PC-3 (cell line): ENCODE measurements at regions not wholly inside any gene's neighbourhood (a gene's known extent, or its start where the extent isn't known, plus 50 kb on each side); places are given as distances from the start of the nearest gene placed in this dataset.

Experiments used
- ATAC-seq: fragments of 200-7000 bp; cut with Tn5 transposase; 2 replicates; pipeline ENCODE4 v1.9.1; 2020; ENCODE audit warnings: mild to moderate bottlenecking, moderate library complexity
- BruUV-seq: library from RNA; stranded (reverse); fragments of 400-500 nt; replicated peaks from 2 replicates; lab custom pipeline; 2021; lab: Mats Ljungman, UMichigan
- CTCF ChIA-PET: fragments of 300-600 bp; sonication (Branson Sonifier 250); formaldehyde crosslinking; loops from one replicate; lab custom pipeline; 2022; ENCODE audit warnings: antibody characterized with exemption; lab: Charles Lee
- POLR2A ChIA-PET: fragments of 300-600 bp; sonication (Branson Sonifier 250); formaldehyde crosslinking; loops from one replicate; lab custom pipeline; 2022; ENCODE audit warnings: antibody characterized with exemption; ENCODE audit not compliant: unreplicated experiment; lab: Charles Lee
- DNase-seq: peaks from one replicate; pipeline ENCODE4 v3.0.0-alpha.2; 2015
- H2AFZ ChIP-seq: fragments of 300-600 bp; sonication (generic); 2 replicates; pipeline ENCODE4 v1.6.0; 2016; ENCODE audit warnings: antibody characterized with exemption, low read length
- H3F3A ChIP-seq: fragments of 300-600 bp; sonication (generic); one replicate; pipeline ENCODE4 v1.6.0; 2017; ENCODE audit warnings: antibody characterized with exemption, low read length, control low read depth, mild to moderate bottlenecking; ENCODE audit not compliant: unreplicated experiment
- H3K27ac ChIP-seq: fragments of 300-600 bp; sonication (generic); 2 replicates; pipeline ENCODE4 v1.5.1; 2016; ENCODE audit warnings: mild to moderate bottlenecking, low read length
- H3K27me3 ChIP-seq: fragments of 300-600 bp; sonication (generic); 2 replicates; pipeline ENCODE4 v1.6.1; 2016; ENCODE audit warnings: low read length, mixed read lengths
- H3K36me3 ChIP-seq: fragments of 300-600 bp; sonication (generic); 2 replicates; pipeline ENCODE4 v1.6.1; 2016; ENCODE audit warnings: low read depth, mixed run types, low read length, mixed read lengths
- H3K4me1 ChIP-seq: fragments of 300-600 bp; sonication (generic); 2 replicates; pipeline ENCODE4 v1.5.1; 2016; ENCODE audit warnings: low read length; ENCODE audit not compliant: insufficient read depth
- H3K4me2 ChIP-seq: fragments of 300-600 bp; sonication (generic); 2 replicates; pipeline ENCODE4 v1.6.0; 2016; ENCODE audit warnings: low read length
- H3K4me3 ChIP-seq: fragments of 300-600 bp; sonication (generic); 2 replicates; pipeline ENCODE4 v1.5.1; 2016; ENCODE audit warnings: mild to moderate bottlenecking, low read length, mixed read lengths
- H3K79me2 ChIP-seq: fragments of 300-600 bp; sonication (generic); 2 replicates; pipeline ENCODE4 v1.6.1; 2017; ENCODE audit warnings: low read length, mixed read lengths
- H3K9ac ChIP-seq: fragments of 300-600 bp; sonication (generic); 2 replicates; pipeline ENCODE4 v1.6.0; 2016; ENCODE audit warnings: mild to moderate bottlenecking, low read length
- H3K9me2 ChIP-seq: fragments of 300-600 bp; sonication (generic); replicated peaks from 2 replicates; pipeline ENCODE4 v1.6.1; 2016; ENCODE audit warnings: mixed run types, low read length, mixed read lengths
- H3K9me3 ChIP-seq: fragments of 300-600 bp; sonication (generic); 2 replicates; pipeline ENCODE4 v1.6.1; 2016; ENCODE audit warnings: low read length, mixed read lengths
- H4K20me1 ChIP-seq: fragments of 300-600 bp; sonication (generic); 2 replicates; pipeline ENCODE4 v1.6.1; 2016; ENCODE audit warnings: low read length, mixed read lengths
- EZH2 ChIP-seq: fragments of 300-600 bp; sonication (generic); IDR thresholded peaks from one replicate; pipeline ENCODE4 v1.6.1; 2017; ENCODE audit warnings: antibody characterized with exemption, mild to moderate bottlenecking, low read length; ENCODE audit not compliant: unreplicated experiment
- EZH2phosphoT487 ChIP-seq: fragments of 300-600 bp; sonication (generic); IDR thresholded peaks from 2 replicates; pipeline ENCODE4 v1.6.1; 2018; ENCODE audit warnings: mild to moderate bottlenecking, antibody characterized with exemption, low read length, borderline replicate concordance
- intact Hi-C: fragments of 100-400 bp; cut with micrococcal nuclease; formaldehyde crosslinking; loops from 2 replicates; pipeline ENCODE4 v1.9.0; 2023
- TF ChIP-seq, protein P1 (sequence below): fragments of 300-600 bp; sonication (generic); conservative IDR thresholded peaks from 2 replicates; pipeline ENCODE4 v1.5.1; 2017; ENCODE audit warnings: antibody characterized with exemption, low read depth, mild to moderate bottlenecking, low read length

DNA sequence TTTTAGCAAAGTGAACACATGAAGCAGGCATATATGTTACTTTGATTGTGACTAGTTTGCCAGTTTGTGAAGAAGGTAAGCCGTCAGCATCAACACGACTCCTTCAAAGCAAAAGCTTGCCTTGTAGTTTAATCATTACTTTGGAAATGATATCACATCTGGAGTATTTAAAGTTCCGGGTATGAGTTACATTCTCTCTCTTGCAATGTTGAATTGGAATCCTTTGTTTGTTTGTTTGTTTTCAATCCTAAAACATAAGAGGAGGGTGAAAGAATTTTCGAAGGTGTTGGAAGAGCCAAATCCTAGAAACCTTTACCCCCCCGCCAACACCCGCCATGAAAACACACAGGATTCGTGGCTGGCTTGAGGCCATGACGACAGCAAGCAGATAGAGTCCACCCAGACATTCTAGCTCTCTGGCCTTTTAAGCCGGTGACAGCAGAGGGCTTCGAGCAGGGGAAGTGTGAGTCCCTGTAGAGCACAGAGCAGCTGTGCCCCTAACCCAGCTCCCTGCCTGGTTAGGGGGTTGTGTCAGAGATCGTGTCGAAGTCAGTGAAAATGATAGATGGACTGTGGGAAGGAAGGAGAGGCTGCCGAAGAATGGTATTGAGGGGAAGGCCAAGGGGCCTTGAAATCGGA, 103.8 kb upstream of the SMIM21 start:
- Histone ChIP-seq H3K4me3 (no peak overlapping the region), H3K27me3 (peaks cover 93% of the 10 kb centered on the region), H3K9me3 (no peaks in the 10 kb centered on the region), H3K36me3 (no peaks in the 10 kb centered on the region), H3K9me2 (no peaks in the 10 kb centered on the region), H3F3A (no peaks in the 10 kb centered on the region), H3K4me1 (no peaks in the 10 kb centered on the region), H3K4me2 (no peak overlapping the region), H2AFZ (no peak overlapping the region), H3K27ac (no peak overlapping the region), H3K9ac (no peak overlapping the region), H3K79me2 (no peaks in the 10 kb centered on the region), H4K20me1 (no peaks in the 10 kb centered on the region)
- DNase-seq (no peak), ATAC-seq (no peak)
- BruUV-seq, result no TSS peak
- ChIA-PET POLR2A (no interaction called here), CTCF (no interaction called here)
- TF ChIP-seq EZH2phosphoT487 (0 out of 2 replicates have a peak, but pooled peaks have one; percentile 21), EZH2 (no peak)
- TF ChIP-seq, protein P1, sequence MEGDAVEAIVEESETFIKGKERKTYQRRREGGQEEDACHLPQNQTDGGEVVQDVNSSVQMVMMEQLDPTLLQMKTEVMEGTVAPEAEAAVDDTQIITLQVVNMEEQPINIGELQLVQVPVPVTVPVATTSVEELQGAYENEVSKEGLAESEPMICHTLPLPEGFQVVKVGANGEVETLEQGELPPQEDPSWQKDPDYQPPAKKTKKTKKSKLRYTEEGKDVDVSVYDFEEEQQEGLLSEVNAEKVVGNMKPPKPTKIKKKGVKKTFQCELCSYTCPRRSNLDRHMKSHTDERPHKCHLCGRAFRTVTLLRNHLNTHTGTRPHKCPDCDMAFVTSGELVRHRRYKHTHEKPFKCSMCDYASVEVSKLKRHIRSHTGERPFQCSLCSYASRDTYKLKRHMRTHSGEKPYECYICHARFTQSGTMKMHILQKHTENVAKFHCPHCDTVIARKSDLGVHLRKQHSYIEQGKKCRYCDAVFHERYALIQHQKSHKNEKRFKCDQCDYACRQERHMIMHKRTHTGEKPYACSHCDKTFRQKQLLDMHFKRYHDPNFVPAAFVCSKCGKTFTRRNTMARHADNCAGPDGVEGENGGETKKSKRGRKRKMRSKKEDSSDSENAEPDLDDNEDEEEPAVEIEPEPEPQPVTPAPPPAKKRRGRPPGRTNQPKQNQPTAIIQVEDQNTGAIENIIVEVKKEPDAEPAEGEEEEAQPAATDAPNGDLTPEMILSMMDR, result no peak
- intact Hi-C loops, result no loop called here

DNA sequence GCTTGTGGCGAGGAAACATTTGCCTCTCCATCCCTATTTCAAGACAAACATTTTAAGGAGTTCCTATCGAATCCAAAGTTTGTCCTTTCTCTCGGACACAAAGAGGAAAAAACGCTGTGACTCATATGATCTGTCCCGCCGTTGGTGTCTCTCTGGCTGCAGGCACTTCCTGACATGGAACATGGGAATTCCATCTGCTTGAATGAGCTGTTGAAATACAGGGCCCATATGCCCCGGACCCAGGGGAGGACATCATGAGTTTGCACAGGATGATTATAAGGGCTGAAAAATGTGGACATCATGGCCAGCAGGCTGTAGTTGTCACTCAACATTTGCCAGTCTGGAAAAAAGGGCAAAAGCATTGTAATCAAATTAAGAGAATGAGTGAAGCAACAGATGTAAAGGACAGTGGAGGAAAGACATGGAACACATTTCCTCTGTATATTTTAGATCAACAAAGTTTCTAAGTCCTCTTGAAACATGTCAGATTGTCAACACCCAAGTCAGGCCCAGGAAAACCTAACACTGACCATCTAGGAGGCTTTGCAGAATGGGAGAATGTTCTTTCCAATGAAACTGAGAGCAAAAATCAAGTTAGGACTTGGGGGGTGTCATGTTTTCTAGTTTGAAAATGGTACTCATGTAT, 103.2 kb upstream of the SMIM21 start:
- BruUV-seq, result no TSS peak
- Histone ChIP-seq H3K27ac (no peak overlapping the region), H3K9me3 (no peaks in the 10 kb centered on the region)

More for the DNA sequence above, 103.2 kb upstream of the SMIM21 start:
- TF ChIP-seq, protein P1, result no peak
- TF ChIP-seq EZH2 (no peak), EZH2phosphoT487 (no peak)
- H3K79me2 ChIP-seq, result no peaks in the 10 kb centered on the region
- H3K36me3 ChIP-seq, result no peaks in the 10 kb centered on the region
- intact Hi-C loops, result no loop called here
- ATAC-seq (no peak), DNase-seq (peak; percentile 7)
- no peak overlapping the region for H3K4me3 ChIP-seq
- no peaks in the 10 kb centered on the region for H4K20me1 ChIP-seq
- H2AFZ ChIP-seq, result no peak overlapping the region
- H3K4me2 ChIP-seq, result no peak overlapping the region
- no peaks in the 10 kb centered on the region for H3F3A ChIP-seq
- no peak overlapping the region for H3K9ac ChIP-seq
- ChIA-PET CTCF (no interaction called here), POLR2A (no interaction called here)
- H3K9me2 ChIP-seq, result no peaks in the 10 kb centered on the region
- peaks cover 93% of the 10 kb centered on the region for H3K27me3 ChIP-seq
- no peaks in the 10 kb centered on the region for H3K4me1 ChIP-seq
